KG1 (cell line): ENCODE measurements at regions not wholly inside any gene's neighbourhood (a gene's known extent, or its start where the extent isn't known, plus 50 kb on each side); places are given as distances from the start of the nearest gene placed in this dataset.
A peak's percentile ranks its signal among the peaks of the same experiment; 100 is the strongest.
"Not testable (repeated sequence)": the region's sequence is repeated elsewhere in the genome, so short reads cannot be mapped to it uniquely, and the experiment has no call there.

Experiments
- DNase-seq: peaks from one replicate; lab custom pipeline; 2025; lab: John Stamatoyannopoulos, UW

GRCh38 chrX:147468600-147468999 lies 443.1 kb upstream of the FMR1 start:
- DNase-seq: no peak

- peak; percentile 0 for DNase-seq
These were observed 435.7 kb upstream of the FMR1 start for GRCh38 chrX:147476008-147476407.

- DNase-seq: no peak
These were observed 432.8 kb upstream of the FMR1 start for GRCh38 chrX:147478899-147479298.

GRCh38 chrX:147485207-147485606 lies 426.5 kb upstream of the FMR1 start:
- DNase-seq: no peak

GRCh38 chrX:147494365-147494764 lies 417.4 kb upstream of the FMR1 start:
- DNase-seq: no peak

- DNase-seq: no peak
These were observed 412.9 kb upstream of the FMR1 start for GRCh38 chrX:147498796-147499195.

- no peak for DNase-seq
These were observed 388.7 kb upstream of the FMR1 start for GRCh38 chrX:147522981-147523380.

GRCh38 chrX:147533426-147533825 lies 378.3 kb upstream of the FMR1 start:
- DNase-seq: no peak

- no peak for DNase-seq
These were observed 374.5 kb upstream of the FMR1 start for GRCh38 chrX:147537172-147537571.

- not testable (repeated sequence) for DNase-seq
These were observed 363.7 kb upstream of the FMR1 start for GRCh38 chrX:147548023-147548422.

GRCh38 chrX:147550217-147550616 lies 361.5 kb upstream of the FMR1 start:
- no peak for DNase-seq

GRCh38 chrX:147559191-147559590 lies 352.5 kb upstream of the FMR1 start:
- DNase-seq: no peak

- no peak for DNase-seq
These were observed 346.5 kb upstream of the FMR1 start for GRCh38 chrX:147565237-147565636.

- DNase-seq: no peak
These were observed 341.2 kb upstream of the FMR1 start for GRCh38 chrX:147570483-147570882.

- DNase-seq: no peak
These were observed 338.5 kb upstream of the FMR1 start for GRCh38 chrX:147573266-147573665.

- no peak for DNase-seq
These were observed 309.5 kb upstream of the FMR1 start for GRCh38 chrX:147602176-147602696.

- DNase-seq: no peak
These were observed 285.1 kb upstream of the FMR1 start for GRCh38 chrX:147626605-147627004.

GRCh38 chrX:147635186-147635585 lies 276.5 kb upstream of the FMR1 start:
- DNase-seq: no peak

GRCh38 chrX:147637190-147637589 lies 274.5 kb upstream of the FMR1 start:
- no peak for DNase-seq

- no peak for DNase-seq
These were observed 264.6 kb upstream of the FMR1 start for GRCh38 chrX:147646949-147647723.

- DNase-seq: no peak
These were observed 235.9 kb upstream of the FMR1 start for GRCh38 chrX:147675819-147676218.

GRCh38 chrX:147679356-147680005 lies 232.2 kb upstream of the FMR1 start:
- DNase-seq: no peak

- no peak for DNase-seq
These were observed 231.5 kb upstream of the FMR1 start for GRCh38 chrX:147680251-147680650.
